ENCODE measurements at regions not wholly inside any gene's neighbourhood (a gene's known extent, or its start where the extent isn't known, plus 50 kb on each side); places are given as distances from the start of the nearest gene placed in this dataset.

DNA sequence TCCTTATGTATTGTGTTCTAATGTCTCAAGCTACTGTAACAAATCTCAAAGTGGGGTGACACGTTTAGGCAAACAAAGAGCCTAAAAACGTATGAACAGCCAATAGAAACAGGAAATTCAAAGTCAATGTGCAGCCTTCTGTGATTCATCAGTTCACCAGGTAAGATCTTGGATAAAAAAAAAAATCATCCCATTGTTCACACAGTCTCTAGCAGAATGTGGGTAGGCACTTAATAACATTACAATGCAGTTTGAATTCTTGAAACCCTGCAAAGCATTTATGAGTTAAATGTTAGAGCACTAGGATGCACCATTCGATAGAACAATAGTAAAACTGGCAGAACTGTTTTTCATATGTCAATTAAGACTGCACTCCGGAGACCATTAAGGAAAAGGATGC lies 88.2 kb upstream of the HDAC9 start:
- no peaks in the 10 kb centered on the region for H3K9me3 ChIP-seq (ENCODE audit: low read length)
- no peak overlapping the region for H2AFZ ChIP-seq (ENCODE audit: low read depth, low read length)
- H3K4me1 ChIP-seq (ENCODE audit: insufficient read depth, low read length): peaks cover 11% of the 10 kb centered on the region
- no peaks in the 10 kb centered on the region for H3K27me3 ChIP-seq (ENCODE audit: insufficient read depth, low read length)
- no peaks in the 10 kb centered on the region for H3K36me3 ChIP-seq (ENCODE audit: insufficient read depth, low read length)
- no peak overlapping the region for H3K4me3 ChIP-seq (ENCODE audit: low read length)

DNA sequence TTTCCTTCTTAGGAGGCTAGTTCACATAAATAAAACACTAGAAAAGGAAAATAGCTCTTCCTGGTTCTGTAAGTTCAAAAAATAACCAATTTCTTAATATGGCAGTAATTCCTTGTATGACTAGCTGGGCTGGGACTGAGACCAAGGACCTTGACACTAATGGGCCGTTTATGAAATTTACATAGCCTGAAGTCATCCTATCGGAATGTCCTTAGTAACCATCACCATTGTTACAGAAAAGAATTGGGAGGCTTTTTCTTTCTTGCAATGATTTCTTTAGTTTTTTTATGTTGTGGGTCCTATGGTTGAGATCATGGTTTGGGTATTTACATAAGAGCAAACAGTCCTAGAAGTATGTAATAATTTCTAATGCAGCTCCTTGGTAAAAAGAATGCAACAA lies 87.1 kb upstream of the HDAC9 start:
- Histone ChIP-seq H3K9me3 (ENCODE audit: low read length) (no peaks in the 10 kb centered on the region), H3K4me1 (ENCODE audit: insufficient read depth, low read length) (peaks cover 11% of the 10 kb centered on the region), H3K36me3 (ENCODE audit: insufficient read depth, low read length) (no peaks in the 10 kb centered on the region), H3K4me3 (ENCODE audit: low read length) (no peak overlapping the region), H2AFZ (ENCODE audit: low read depth, low read length) (no peak overlapping the region), H3K27me3 (ENCODE audit: insufficient read depth, low read length) (no peaks in the 10 kb centered on the region)

DNA sequence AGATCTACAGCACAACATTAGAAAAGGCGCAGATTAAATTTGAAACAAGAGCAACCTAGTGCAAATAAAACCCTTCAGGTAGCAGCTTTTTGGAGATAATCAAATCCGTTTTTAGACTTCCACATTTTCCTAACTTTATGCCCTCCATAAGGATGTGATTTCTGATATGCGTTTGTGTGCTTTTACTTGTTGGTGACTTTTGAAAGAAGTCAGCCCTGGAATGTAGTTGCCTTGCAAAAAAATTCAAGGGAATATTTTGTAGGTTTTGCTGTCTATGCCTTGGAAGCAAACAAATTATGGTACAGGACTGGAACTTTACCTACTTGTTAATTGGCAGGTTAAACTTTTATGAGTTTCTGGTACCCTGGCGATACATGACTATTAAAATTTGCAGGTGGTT lies 86.7 kb upstream of the HDAC9 start:
- Histone ChIP-seq H3K27me3 (ENCODE audit: insufficient read depth, low read length) (no peaks in the 10 kb centered on the region), H3K36me3 (ENCODE audit: insufficient read depth, low read length) (no peaks in the 10 kb centered on the region), H3K4me1 (ENCODE audit: insufficient read depth, low read length) (peaks cover 11% of the 10 kb centered on the region), H3K9me3 (ENCODE audit: low read length) (no peaks in the 10 kb centered on the region), H2AFZ (ENCODE audit: low read depth, low read length) (no peak overlapping the region), H3K4me3 (ENCODE audit: low read length) (no peak overlapping the region)

DNA sequence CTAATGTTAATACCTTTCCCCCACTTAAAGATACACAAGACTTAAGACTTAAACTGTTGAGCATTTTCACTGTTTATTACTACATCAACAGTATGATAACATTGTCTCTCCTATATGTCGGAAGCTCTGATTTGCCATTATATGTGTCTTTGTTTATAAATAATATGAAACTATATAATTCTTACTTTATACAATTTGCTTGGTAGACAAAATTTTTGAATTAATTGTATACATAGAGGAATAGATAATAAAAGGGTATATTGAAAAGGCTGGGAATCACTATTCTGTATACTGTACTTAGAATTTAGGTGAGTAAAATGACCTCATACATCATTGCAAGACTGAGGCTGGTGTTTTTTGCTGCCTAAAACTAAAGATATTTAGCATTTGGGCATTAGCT lies 82.1 kb upstream of the HDAC9 start:
- peaks cover 9% of the 10 kb centered on the region for H3K4me1 ChIP-seq (ENCODE audit: insufficient read depth, low read length)
- no peak overlapping the region for H3K4me3 ChIP-seq (ENCODE audit: low read length)
- H3K36me3 ChIP-seq (ENCODE audit: insufficient read depth, low read length): no peaks in the 10 kb centered on the region
- no peak overlapping the region for H2AFZ ChIP-seq (ENCODE audit: low read depth, low read length)
- H3K9me3 ChIP-seq (ENCODE audit: low read length): no peaks in the 10 kb centered on the region
- no peaks in the 10 kb centered on the region for H3K27me3 ChIP-seq (ENCODE audit: insufficient read depth, low read length)

DNA sequence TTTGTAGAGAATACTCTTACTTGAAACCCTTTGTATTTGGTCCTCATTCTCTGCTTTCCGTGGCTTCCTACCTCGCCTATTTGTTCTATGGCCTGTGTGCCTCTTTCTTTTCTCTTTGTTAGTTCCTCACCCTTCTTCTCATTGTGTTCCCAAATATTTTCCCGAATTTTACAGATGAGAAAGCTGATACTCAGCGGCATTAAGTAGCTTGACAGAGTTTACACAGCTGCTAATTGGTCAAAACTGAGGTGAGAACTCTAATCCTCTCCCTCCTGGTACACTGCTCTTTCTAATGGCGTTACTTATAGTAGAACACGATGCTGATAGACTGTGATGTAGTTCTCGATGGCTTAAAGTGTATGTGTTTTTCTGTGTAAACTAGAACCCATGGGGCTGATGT lies 80.7 kb upstream of the HDAC9 start:
- Histone ChIP-seq H3K27me3 (ENCODE audit: insufficient read depth, low read length) (no peaks in the 10 kb centered on the region), H3K9me3 (ENCODE audit: low read length) (no peaks in the 10 kb centered on the region), H3K36me3 (ENCODE audit: insufficient read depth, low read length) (no peaks in the 10 kb centered on the region), H2AFZ (ENCODE audit: low read depth, low read length) (no peak overlapping the region), H3K4me3 (ENCODE audit: low read length) (no peak overlapping the region), H3K4me1 (ENCODE audit: insufficient read depth, low read length) (no peaks in the 10 kb centered on the region)

DNA sequence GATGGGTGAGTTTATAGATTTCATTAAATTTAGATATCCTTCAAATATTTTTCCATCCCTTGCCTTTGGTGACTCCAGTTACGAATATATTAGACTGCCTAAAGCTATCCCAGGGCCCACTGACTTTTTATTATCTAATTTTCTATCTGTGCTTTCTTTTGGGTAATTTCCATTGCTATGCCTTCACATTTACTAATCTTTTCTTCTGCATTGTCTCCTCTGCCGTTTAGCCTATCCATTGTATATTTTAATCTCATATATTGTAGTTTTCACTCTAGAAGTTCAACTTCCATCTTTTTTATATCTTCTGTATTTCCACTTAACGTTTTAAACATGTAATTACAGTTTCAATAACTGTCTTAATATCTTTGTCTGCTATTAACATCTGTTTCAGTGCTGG lies 78.6 kb upstream of the HDAC9 start:
- Histone ChIP-seq H3K36me3 (ENCODE audit: insufficient read depth, low read length) (no peaks in the 10 kb centered on the region), H3K4me1 (ENCODE audit: insufficient read depth, low read length) (peaks cover 5% of the 10 kb centered on the region), H3K27me3 (ENCODE audit: insufficient read depth, low read length) (no peaks in the 10 kb centered on the region), H2AFZ (ENCODE audit: low read depth, low read length) (no peak overlapping the region), H3K9me3 (ENCODE audit: low read length) (no peaks in the 10 kb centered on the region), H3K4me3 (ENCODE audit: low read length) (no peak overlapping the region)

DNA sequence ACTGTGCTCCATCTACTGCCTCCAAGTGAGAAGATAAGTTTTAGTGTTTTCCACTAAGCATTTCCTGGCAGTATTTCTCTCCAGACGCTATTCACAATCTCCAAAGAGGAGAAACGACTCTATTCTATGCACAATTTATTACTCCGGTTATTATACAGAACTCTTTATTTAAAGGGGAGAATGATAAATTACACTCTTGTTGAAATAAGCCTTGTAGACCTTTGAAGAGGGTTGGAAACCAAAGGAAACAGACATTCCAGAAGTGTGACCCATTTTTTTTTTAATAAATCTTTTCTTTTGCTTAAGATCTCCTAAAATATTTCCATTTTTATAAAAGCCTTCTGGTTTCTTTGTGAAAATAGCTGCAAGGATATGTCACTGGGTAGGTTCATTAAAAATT lies 76.1 kb upstream of the HDAC9 start:
- no peaks in the 10 kb centered on the region for H3K9me3 ChIP-seq (ENCODE audit: low read length)
- H3K4me1 ChIP-seq (ENCODE audit: insufficient read depth, low read length): peaks cover 11% of the 10 kb centered on the region
- H3K36me3 ChIP-seq (ENCODE audit: insufficient read depth, low read length): no peaks in the 10 kb centered on the region
- H3K4me3 ChIP-seq (ENCODE audit: low read length): no peak overlapping the region
- no peaks in the 10 kb centered on the region for H3K27me3 ChIP-seq (ENCODE audit: insufficient read depth, low read length)
- no peak overlapping the region for H2AFZ ChIP-seq (ENCODE audit: low read depth, low read length)

DNA sequence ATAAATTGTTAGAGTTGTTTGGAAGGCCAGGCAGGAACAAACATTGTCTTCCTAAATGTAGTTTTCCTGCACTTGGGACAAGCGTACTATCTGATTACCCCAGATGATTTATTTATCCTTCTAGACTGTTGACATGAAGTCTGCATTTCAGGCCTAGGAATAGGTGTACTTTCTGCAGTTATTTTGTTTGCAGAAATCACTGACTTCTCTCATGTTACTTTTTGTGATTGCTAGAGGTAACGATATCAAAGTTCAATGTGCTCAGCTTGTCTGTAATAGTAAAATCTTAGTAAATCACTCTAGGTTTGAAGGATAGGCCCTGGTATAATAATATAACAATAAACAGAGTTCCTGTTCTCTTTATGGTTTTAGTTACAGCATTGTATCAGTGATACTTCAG lies 75.4 kb upstream of the HDAC9 start:
- Histone ChIP-seq H3K4me1 (ENCODE audit: insufficient read depth, low read length) (peaks cover 11% of the 10 kb centered on the region), H3K36me3 (ENCODE audit: insufficient read depth, low read length) (no peaks in the 10 kb centered on the region), H3K27me3 (ENCODE audit: insufficient read depth, low read length) (no peaks in the 10 kb centered on the region), H3K9me3 (ENCODE audit: low read length) (no peaks in the 10 kb centered on the region), H2AFZ (ENCODE audit: low read depth, low read length) (no peak overlapping the region), H3K4me3 (ENCODE audit: low read length) (no peak overlapping the region)

DNA sequence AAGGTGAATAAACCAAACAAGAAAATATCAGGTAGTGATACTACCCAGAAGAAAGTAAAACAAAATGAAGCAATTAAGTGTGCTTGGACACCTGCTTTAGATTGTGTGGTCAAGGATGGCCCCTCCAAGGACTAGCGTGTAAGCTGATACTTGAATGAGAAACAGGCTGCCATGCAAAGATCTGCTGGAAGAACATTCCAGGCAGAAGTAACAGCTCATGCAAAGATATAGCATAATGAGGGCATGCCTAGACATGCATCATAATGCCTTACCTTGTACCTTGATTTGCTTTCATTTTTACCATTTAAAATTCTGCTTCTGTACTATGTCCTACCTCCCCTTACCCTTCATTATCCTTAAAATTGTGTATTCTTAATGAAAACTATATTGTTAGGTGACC lies 74.8 kb upstream of the HDAC9 start:
- Histone ChIP-seq H2AFZ (ENCODE audit: low read depth, low read length) (no peak overlapping the region), H3K4me1 (ENCODE audit: insufficient read depth, low read length) (peaks cover 11% of the 10 kb centered on the region), H3K36me3 (ENCODE audit: insufficient read depth, low read length) (no peaks in the 10 kb centered on the region), H3K27me3 (ENCODE audit: insufficient read depth, low read length) (no peaks in the 10 kb centered on the region), H3K9me3 (ENCODE audit: low read length) (no peaks in the 10 kb centered on the region), H3K4me3 (ENCODE audit: low read length) (no peak overlapping the region)

DNA sequence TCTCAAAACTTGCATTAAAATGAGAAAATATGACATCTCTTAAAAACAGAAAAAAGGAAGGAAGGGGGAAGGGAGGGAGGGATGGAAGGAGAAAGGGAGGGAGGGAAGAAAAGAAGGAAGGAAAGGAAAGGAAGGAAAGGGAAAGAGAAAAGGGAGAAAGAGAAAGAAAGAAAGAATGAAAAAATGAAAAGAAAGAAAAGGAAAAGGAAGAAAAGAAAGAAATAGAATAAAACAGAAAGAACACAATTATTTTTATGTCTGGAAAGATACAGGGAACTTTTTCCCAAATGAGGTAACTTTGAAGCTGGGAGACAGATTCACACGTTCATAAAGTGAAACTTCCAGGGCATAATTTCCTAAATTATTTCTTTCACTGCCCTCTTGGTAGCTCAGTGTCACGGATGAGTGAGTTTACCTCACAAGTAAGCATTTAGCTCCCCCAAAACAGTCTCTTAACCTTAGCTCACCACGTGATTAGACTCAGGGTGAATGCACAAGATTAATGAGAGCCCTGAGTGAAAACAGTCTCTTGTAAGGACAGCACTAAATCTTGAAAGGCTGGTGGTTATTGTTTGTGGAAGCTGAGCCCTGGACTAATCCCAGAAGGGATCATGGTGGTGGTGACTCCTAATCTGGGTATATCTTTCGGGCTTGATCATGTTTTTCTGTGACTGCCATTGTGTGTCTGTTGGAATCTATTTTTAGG lies 74.1 kb upstream of the HDAC9 start:
- peaks cover 14% of the 10 kb centered on the region for H3K4me1 ChIP-seq (ENCODE audit: insufficient read depth, low read length)
- H3K27me3 ChIP-seq (ENCODE audit: insufficient read depth, low read length): no peaks in the 10 kb centered on the region
- H2AFZ ChIP-seq (ENCODE audit: low read depth, low read length): no peak overlapping the region
- H3K9me3 ChIP-seq (ENCODE audit: low read length): no peaks in the 10 kb centered on the region
- no peaks in the 10 kb centered on the region for H3K36me3 ChIP-seq (ENCODE audit: insufficient read depth, low read length)
- H3K4me3 ChIP-seq (ENCODE audit: low read length): no peak overlapping the region

DNA sequence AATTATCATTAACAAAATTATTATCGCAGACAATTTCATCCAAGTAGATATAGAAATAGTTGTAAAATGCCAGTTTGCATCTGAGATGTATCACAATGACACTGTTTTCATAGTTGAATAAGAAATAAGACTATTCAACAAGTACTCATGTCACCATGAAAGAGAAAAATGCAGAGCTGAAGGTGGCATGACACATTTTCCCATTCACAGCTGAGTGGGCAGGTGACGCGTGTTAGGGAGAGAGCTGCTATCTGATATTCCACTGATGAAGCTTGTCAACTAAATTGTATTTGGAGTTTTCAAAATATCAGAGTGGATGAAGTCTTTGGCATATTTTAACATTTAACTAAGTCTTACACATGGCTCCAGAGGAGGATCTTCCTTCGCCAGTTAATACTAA lies 70.3 kb upstream of the HDAC9 start:
- no peaks in the 10 kb centered on the region for H3K9me3 ChIP-seq (ENCODE audit: low read length)
- no peaks in the 10 kb centered on the region for H3K36me3 ChIP-seq (ENCODE audit: insufficient read depth, low read length)
- no peaks in the 10 kb centered on the region for H3K27me3 ChIP-seq (ENCODE audit: insufficient read depth, low read length)
- no peak overlapping the region for H2AFZ ChIP-seq (ENCODE audit: low read depth, low read length)
- no peak overlapping the region for H3K4me3 ChIP-seq (ENCODE audit: low read length)
- H3K4me1 ChIP-seq (ENCODE audit: insufficient read depth, low read length): peaks cover 22% of the 10 kb centered on the region

DNA sequence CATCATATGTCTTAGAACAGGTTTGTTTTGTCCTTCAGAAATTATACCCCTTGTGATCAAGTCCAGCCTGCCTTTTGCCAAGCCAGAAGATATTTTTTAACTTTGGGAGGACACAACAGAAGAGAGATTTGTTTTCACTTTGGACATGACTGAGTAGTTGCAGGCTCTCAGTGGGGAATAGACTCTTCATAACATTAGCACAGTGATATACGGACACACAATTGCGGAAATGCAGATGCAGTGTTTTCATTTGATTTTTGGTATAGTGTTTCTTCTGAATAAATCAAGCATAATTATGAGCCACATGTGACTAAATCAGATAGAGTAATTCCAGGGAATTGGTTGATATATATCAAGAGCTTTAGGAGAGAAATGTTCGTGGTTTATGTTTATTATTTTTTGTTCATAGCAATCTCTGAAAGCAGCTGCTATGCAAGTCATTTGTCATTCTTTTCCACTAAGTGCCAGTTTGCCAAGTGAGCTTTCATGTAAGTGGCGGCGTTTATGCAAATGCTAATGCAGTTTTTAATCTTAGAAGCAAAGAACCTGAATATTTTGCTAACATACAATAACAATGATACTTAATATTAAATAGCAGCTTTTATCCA lies 69.6 kb upstream of the HDAC9 start:
- no peaks in the 10 kb centered on the region for H3K9me3 ChIP-seq (ENCODE audit: low read length)
- H3K36me3 ChIP-seq (ENCODE audit: insufficient read depth, low read length): no peaks in the 10 kb centered on the region
- H2AFZ ChIP-seq (ENCODE audit: low read depth, low read length): peak overlapping the region; percentile 2
- no peak overlapping the region for H3K4me3 ChIP-seq (ENCODE audit: low read length)
- peaks cover 20% of the 10 kb centered on the region for H3K4me1 ChIP-seq (ENCODE audit: insufficient read depth, low read length)
- no peaks in the 10 kb centered on the region for H3K27me3 ChIP-seq (ENCODE audit: insufficient read depth, low read length)

DNA sequence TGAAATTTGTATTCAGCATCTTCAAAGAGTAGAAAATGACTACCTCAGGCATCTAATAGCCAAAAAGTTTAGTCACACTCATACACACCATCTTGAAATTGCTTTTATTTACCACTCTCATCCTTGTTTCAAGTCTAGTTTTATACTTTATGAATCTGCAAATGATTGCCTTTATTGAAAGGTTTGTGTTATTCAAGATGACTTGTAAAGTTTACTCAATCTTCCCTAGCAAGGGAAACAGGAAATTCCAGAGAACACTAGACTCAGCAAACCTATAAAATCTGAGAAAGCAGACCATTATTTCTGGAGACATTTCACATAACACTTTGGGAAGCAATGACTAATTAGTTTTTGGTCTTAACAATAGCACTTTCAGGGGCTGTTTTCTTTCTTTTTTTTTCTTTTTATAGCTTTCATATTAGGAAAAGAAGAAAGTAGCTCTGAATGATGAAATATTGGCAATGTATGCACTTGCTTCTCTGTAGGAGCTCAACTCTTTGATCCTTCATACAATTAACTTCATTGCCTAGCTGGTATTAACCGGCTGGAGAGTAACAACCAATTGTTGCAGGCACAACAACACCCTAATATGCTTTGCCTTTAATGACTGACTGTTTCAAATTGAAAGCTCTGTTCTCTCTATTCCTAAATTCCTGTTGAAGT lies 68.9 kb upstream of the HDAC9 start:
- Histone ChIP-seq H3K27me3 (ENCODE audit: insufficient read depth, low read length) (no peaks in the 10 kb centered on the region), H3K4me3 (ENCODE audit: low read length) (no peak overlapping the region), H3K4me1 (ENCODE audit: insufficient read depth, low read length) (peaks cover 18% of the 10 kb centered on the region), H3K36me3 (ENCODE audit: insufficient read depth, low read length) (no peaks in the 10 kb centered on the region), H3K9me3 (ENCODE audit: low read length) (no peaks in the 10 kb centered on the region), H2AFZ (ENCODE audit: low read depth, low read length) (peak overlapping the region; percentile 2)
